HEK293T (cell line): ENCODE measurements at regions not wholly inside any gene's neighbourhood (a gene's known extent, or its start where the extent isn't known, plus 50 kb on each side); places are given as distances from the start of the nearest gene placed in this dataset.

ENCODE experiments used
- ARNT ChIP-seq: fragments of 450-650 bp; IDR thresholded peaks from 2 replicates; pipeline ENCODE4 v1.6.1; 2017; ENCODE audit warnings: mild to moderate bottlenecking
- BHLHE40 ChIP-seq: fragments of 450-650 bp; IDR thresholded peaks from 2 replicates; pipeline ENCODE4 v1.6.1; 2016; ENCODE audit warnings: mild to moderate bottlenecking, moderate library complexity, borderline replicate concordance
- FOXA1 ChIP-seq: fragments of 450-650 bp; IDR thresholded peaks from 2 replicates; pipeline ENCODE4 v1.6.1; 2016; ENCODE audit warnings: mild to moderate bottlenecking
- FOXK2 ChIP-seq: fragments of 450-650 bp; IDR thresholded peaks from 2 replicates; pipeline ENCODE4 v1.6.1; 2016; ENCODE audit warnings: mild to moderate bottlenecking
- FOXM1 ChIP-seq: fragments of 450-650 bp; IDR thresholded peaks from 2 replicates; pipeline ENCODE4 v1.6.1; 2017; ENCODE audit warnings: mild to moderate bottlenecking, borderline replicate concordance
- L3MBTL2 ChIP-seq: fragments of 450-650 bp; conservative IDR thresholded peaks from 2 replicates; pipeline ENCODE4 v1.6.1; 2016; ENCODE audit warnings: mild to moderate bottlenecking
- LEF1 ChIP-seq: fragments of 450-650 bp; IDR thresholded peaks from 2 replicates; pipeline ENCODE4 v1.6.1; 2017; ENCODE audit warnings: mild to moderate bottlenecking, borderline replicate concordance
- NFRKB ChIP-seq: fragments of 450-650 bp; IDR thresholded peaks from 2 replicates; pipeline ENCODE4 v1.6.1; 2016; ENCODE audit warnings: mild to moderate bottlenecking, moderate library complexity
- PKNOX1 ChIP-seq: fragments of 450-650 bp; IDR thresholded peaks from 2 replicates; pipeline ENCODE4 v1.6.1; 2016
- SP1 ChIP-seq: fragments of 450-650 bp; IDR thresholded peaks from 2 replicates; pipeline ENCODE4 v1.6.1; 2017
- SUZ12 ChIP-seq: fragments of 450-650 bp; IDR thresholded peaks from 2 replicates; pipeline ENCODE4 v1.6.1; 2016; ENCODE audit warnings: mild to moderate bottlenecking
- TARDBP ChIP-seq: fragments of 450-650 bp; IDR thresholded peaks from 2 replicates; pipeline ENCODE4 v1.6.1; 2016
- ZNF384 ChIP-seq: fragments of 450-650 bp; IDR thresholded peaks from 2 replicates; pipeline ENCODE4 v1.6.1; 2016

- no peak for TF ChIP-seq TARDBP
- TF ChIP-seq ARNT, result no peak
- no peak for TF ChIP-seq NFRKB
- TF ChIP-seq SP1, result no peak
- no peak for TF ChIP-seq FOXM1
- no peak for TF ChIP-seq FOXK2
- TF ChIP-seq FOXA1, result no peak
- TF ChIP-seq L3MBTL2, result no peak
- TF ChIP-seq LEF1, result no peak
- TF ChIP-seq BHLHE40, result no peak
- no peak for TF ChIP-seq ZNF384
- TF ChIP-seq PKNOX1, result no peak
- no peak for TF ChIP-seq SUZ12
These were observed 323.5 kb downstream of the IRX2 start for GRCh38 chr5:2427983-2428382.
